ENCODE measurements at regions not wholly inside any gene's neighbourhood (a gene's known extent, or its start where the extent isn't known, plus 50 kb on each side); places are given as distances from the start of the nearest gene placed in this dataset.

GRCh38 chr20:50318710-50319109, 128.1 kb downstream of the CEBPB start:
- no peak for ATAC-seq
- TF ChIP-seq ZNF565 (CRISPR knock-in tag; conservative IDR thresholded peaks at IDR 0.05; ENCODE audit: low read depth): no peak
- no peak for TF ChIP-seq CREB5 (CRISPR knock-in tag; IDR thresholded peaks at IDR 0.05; ENCODE audit: low read depth)
- TF ChIP-seq TCF4 (CRISPR knock-in tag; IDR thresholded peaks at IDR 0.05; ENCODE audit: borderline replicate concordance): no peak
- TF ChIP-seq ISL1 (CRISPR knock-in tag; IDR thresholded peaks at IDR 0.05): no peak

GRCh38 chr20:50320005-50320900, 129.6 kb downstream of the CEBPB start:
- ATAC-seq: no peak; the same call in 2 of the 3 replicates
- TF ChIP-seq ZNF8 (CRISPR knock-in tag; IDR thresholded peaks at IDR 0.05) (no peak), ZFP3 (CRISPR knock-in tag; IDR thresholded peaks at IDR 0.05) (peak; percentile 90), PATZ1 (CRISPR knock-in tag; IDR thresholded peaks at IDR 0.05; ENCODE audit: borderline replicate concordance) (no peak), TOX (CRISPR knock-in tag; IDR thresholded peaks at IDR 0.05; ENCODE audit: borderline replicate concordance) (no peak), GLIS3 (CRISPR knock-in tag; IDR thresholded peaks at IDR 0.05) (no peak), ZFP30 (CRISPR knock-in tag; IDR thresholded peaks at IDR 0.05) (no peak), BACH2 (CRISPR knock-in tag; IDR thresholded peaks at IDR 0.05; ENCODE audit: borderline replicate concordance) (no peak)

GRCh38 chr20:50320901-50321796, 130.5 kb downstream of the CEBPB start:
- no peak for TF ChIP-seq ISL1 (CRISPR knock-in tag; IDR thresholded peaks at IDR 0.05)
- no peak for TF ChIP-seq SNAI2 (CRISPR knock-in tag; IDR thresholded peaks at IDR 0.05)
- no peak for TF ChIP-seq TOX (CRISPR knock-in tag; IDR thresholded peaks at IDR 0.05; ENCODE audit: borderline replicate concordance)
- TF ChIP-seq OSR1 (CRISPR knock-in tag; IDR thresholded peaks at IDR 0.05): no peak
- TF ChIP-seq ZFP3 (CRISPR knock-in tag; IDR thresholded peaks at IDR 0.05): no peak
- no peak for TF ChIP-seq CREB5 (CRISPR knock-in tag; IDR thresholded peaks at IDR 0.05; ENCODE audit: low read depth)
- TF ChIP-seq ESRRG (CRISPR knock-in tag; IDR thresholded peaks at IDR 0.05): no peak
- no peak for TF ChIP-seq ZNF565 (CRISPR knock-in tag; conservative IDR thresholded peaks at IDR 0.05; ENCODE audit: low read depth)
- no peak for TF ChIP-seq POU6F1 (CRISPR knock-in tag; IDR thresholded peaks at IDR 0.05; ENCODE audit: borderline replicate concordance, low read depth)
- TF ChIP-seq ARNTL (CRISPR knock-in tag; IDR thresholded peaks at IDR 0.05; ENCODE audit: borderline replicate concordance, low read depth): no peak
- no peak for TF ChIP-seq TSHZ2 (CRISPR knock-in tag; IDR thresholded peaks at IDR 0.05)
- TF ChIP-seq PPARA (CRISPR knock-in tag; IDR thresholded peaks at IDR 0.05; ENCODE audit: borderline replicate concordance): no peak
- peak; percentile 100 for ATAC-seq

All from SK-N-SH treated with all-trans-retinoic acid at 6 μM for 48 hours (cell line).